ENCODE measurements at regions not wholly inside any gene's neighbourhood (a gene's known extent, or its start where the extent isn't known, plus 50 kb on each side); places are given as distances from the start of the nearest gene placed in this dataset.
A peak's percentile ranks its signal among the peaks of the same experiment; 100 is the strongest.
"Not testable (repeated sequence)": the region's sequence is repeated elsewhere in the genome, so short reads cannot be mapped to it uniquely, and the experiment has no call there.

GRCh38 chr5:111942661-111943401, 185.8 kb upstream of the NREP start:
- no peak for DNase-seq (ENCODE audit: low read depth)

- DNase-seq (ENCODE audit: low read depth), result no peak
Measured at GRCh38 chr5:111942201-111942600, 185.2 kb upstream of the NREP start.

GRCh38 chr5:111937094-111937493, 180.1 kb upstream of the NREP start:
- no peak for DNase-seq (ENCODE audit: low read depth)

- DNase-seq (ENCODE audit: low read depth), result no peak
Measured at GRCh38 chr5:111935835-111936234, 178.8 kb upstream of the NREP start.

- no peak for DNase-seq (ENCODE audit: low read depth)
Measured at GRCh38 chr5:111935009-111935408, 178.0 kb upstream of the NREP start.

- DNase-seq (ENCODE audit: low read depth), result no peak
Measured at GRCh38 chr5:111934511-111934910, 177.5 kb upstream of the NREP start.

- DNase-seq (ENCODE audit: low read depth), result no peak
Measured at GRCh38 chr5:111933086-111933485, 176.1 kb upstream of the NREP start.

GRCh38 chr5:111932628-111933027, 175.6 kb upstream of the NREP start:
- DNase-seq (ENCODE audit: low read depth), result no peak

- DNase-seq (ENCODE audit: low read depth), result no peak
Measured at GRCh38 chr5:111932199-111932598, 175.2 kb upstream of the NREP start.

- DNase-seq (ENCODE audit: low read depth), result no peak
Measured at GRCh38 chr5:111931655-111932054, 174.7 kb upstream of the NREP start.

GRCh38 chr5:111930905-111931461, 174.0 kb upstream of the NREP start:
- DNase-seq (ENCODE audit: low read depth), result peak; percentile 73

GRCh38 chr5:111930449-111930848, 173.5 kb upstream of the NREP start:
- no peak for DNase-seq (ENCODE audit: low read depth)

- no peak for DNase-seq (ENCODE audit: low read depth)
Measured at GRCh38 chr5:111929867-111930266, 172.9 kb upstream of the NREP start.

GRCh38 chr5:111929261-111929660, 172.3 kb upstream of the NREP start:
- DNase-seq (ENCODE audit: low read depth), result no peak

- no peak for DNase-seq (ENCODE audit: low read depth)
Measured at GRCh38 chr5:111928511-111928910, 171.5 kb upstream of the NREP start.

- no peak for DNase-seq (ENCODE audit: low read depth)
Measured at GRCh38 chr5:111927191-111927590, 170.2 kb upstream of the NREP start.

GRCh38 chr5:111926026-111926425, 169.0 kb upstream of the NREP start:
- DNase-seq (ENCODE audit: low read depth), result no peak

- DNase-seq (ENCODE audit: low read depth), result no peak
Measured at GRCh38 chr5:111922344-111922743, 165.3 kb upstream of the NREP start.

GRCh38 chr5:111921691-111922090, 164.7 kb upstream of the NREP start:
- not testable (repeated sequence) for DNase-seq (ENCODE audit: low read depth)

GRCh38 chr5:111914966-111915636, 158.1 kb upstream of the NREP start:
- no peak for DNase-seq (ENCODE audit: low read depth)

GRCh38 chr5:111902436-111902835, 145.4 kb upstream of the NREP start:
- no peak for DNase-seq (ENCODE audit: low read depth)

GRCh38 chr5:111901296-111901695, 144.3 kb upstream of the NREP start:
- DNase-seq (ENCODE audit: low read depth), result no peak

GRCh38 chr5:111892949-111893348, 136.0 kb upstream of the NREP start:
- no peak for DNase-seq (ENCODE audit: low read depth)
